ENCODE measurements at regions not wholly inside any gene's neighbourhood (a gene's known extent, or its start where the extent isn't known, plus 50 kb on each side); places are given as distances from the start of the nearest gene placed in this dataset.

GRCh38 chr2:126189527-126189926, 466.4 kb upstream of the GYPC start:
- TF ChIP-seq EZH2 (IDR thresholded peaks at IDR 0.05; ENCODE audit: low read depth, unreplicated experiment) (no peak), CTCF (conservative IDR thresholded peaks at IDR 0.05; ENCODE audit: low read depth in 2 of 2) (no peak)
